KOPT-K1 (cell line): ENCODE measurements at regions not wholly inside any gene's neighbourhood (a gene's known extent, or its start where the extent isn't known, plus 50 kb on each side); places are given as distances from the start of the nearest gene placed in this dataset.

Experiments
- H3K27ac ChIP-seq: fragments of 200-600 bp; sonication (generic); 2 replicates; pipeline ENCODE4 v1.5.1; 2016; ENCODE audit warnings: antibody characterized with exemption, mild to moderate bottlenecking, low read depth, low read length; ENCODE audit not compliant: poor library complexity, severe bottlenecking
- H3K36me3 ChIP-seq: fragments of 200-600 bp; sonication (generic); 2 replicates; pipeline ENCODE4 v1.5.1; 2017; ENCODE audit warnings: antibody characterized with exemption, mild to moderate bottlenecking, low read length, moderate library complexity; ENCODE audit not compliant: insufficient read depth
- H3K9me3 ChIP-seq: fragments of 200-600 bp; sonication (generic); 2 replicates; pipeline ENCODE4 v1.5.1; 2017; ENCODE audit warnings: antibody characterized with exemption, low read length, mild to moderate bottlenecking; ENCODE audit not compliant: insufficient read depth, poor library complexity, severe bottlenecking

DNA sequence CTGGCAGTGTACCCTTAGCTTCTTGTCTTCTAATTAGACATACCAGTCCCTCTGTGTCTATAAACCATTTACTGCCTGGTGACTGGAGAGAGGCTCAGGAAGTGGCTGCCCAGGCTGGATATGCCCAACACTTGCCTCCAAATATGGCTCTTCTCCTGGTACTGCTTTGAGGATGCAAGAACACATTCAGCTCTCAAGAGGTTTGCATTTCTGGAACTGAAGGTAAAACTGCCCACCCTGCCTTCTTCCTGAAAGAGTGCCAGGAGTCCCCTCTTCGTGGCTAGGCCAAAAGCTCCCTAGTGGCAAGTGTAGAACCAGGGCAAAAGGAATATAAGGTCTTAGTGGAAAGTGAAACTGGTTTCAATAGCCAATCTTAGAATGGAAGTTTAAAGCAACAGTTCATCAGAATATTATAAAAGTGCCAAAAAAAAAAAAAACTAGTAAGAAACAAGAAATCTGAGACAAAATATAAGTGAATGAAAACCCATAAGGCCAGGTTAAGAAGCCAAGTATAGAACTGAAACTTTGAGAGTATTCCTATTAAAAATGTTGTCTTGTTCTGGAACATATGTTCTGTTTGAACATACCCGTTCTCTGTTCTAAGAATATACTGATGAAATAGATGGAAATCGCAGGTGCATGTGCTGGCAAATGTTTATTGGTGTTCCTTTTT, 77.2 kb upstream of the CTTNBP2NL start:
- no peaks in the 10 kb centered on the region for H3K9me3 ChIP-seq
- no peaks in the 10 kb centered on the region for H3K36me3 ChIP-seq
- no peak overlapping the region for H3K27ac ChIP-seq

- no peaks in the 10 kb centered on the region for H3K36me3 ChIP-seq
- no peak overlapping the region for H3K27ac ChIP-seq
- H3K9me3 ChIP-seq, result no peaks in the 10 kb centered on the region
These were observed 76.5 kb upstream of the CTTNBP2NL start for GRCh38 chr1:112319371-112320040.

- no peaks in the 10 kb centered on the region for H3K9me3 ChIP-seq
- H3K27ac ChIP-seq, result no peak overlapping the region
- H3K36me3 ChIP-seq, result no peaks in the 10 kb centered on the region
These were observed 76.0 kb upstream of the CTTNBP2NL start for GRCh38 chr1:112320058-112320457.

- Histone ChIP-seq H3K27ac (no peak overlapping the region), H3K36me3 (no peaks in the 10 kb centered on the region), H3K9me3 (no peaks in the 10 kb centered on the region)
These were observed 74.0 kb upstream of the CTTNBP2NL start for GRCh38 chr1:112322018-112322417.

- Histone ChIP-seq H3K27ac (no peak overlapping the region), H3K9me3 (no peaks in the 10 kb centered on the region), H3K36me3 (no peaks in the 10 kb centered on the region)
These were observed 72.9 kb upstream of the CTTNBP2NL start for GRCh38 chr1:112322983-112323678.

DNA sequence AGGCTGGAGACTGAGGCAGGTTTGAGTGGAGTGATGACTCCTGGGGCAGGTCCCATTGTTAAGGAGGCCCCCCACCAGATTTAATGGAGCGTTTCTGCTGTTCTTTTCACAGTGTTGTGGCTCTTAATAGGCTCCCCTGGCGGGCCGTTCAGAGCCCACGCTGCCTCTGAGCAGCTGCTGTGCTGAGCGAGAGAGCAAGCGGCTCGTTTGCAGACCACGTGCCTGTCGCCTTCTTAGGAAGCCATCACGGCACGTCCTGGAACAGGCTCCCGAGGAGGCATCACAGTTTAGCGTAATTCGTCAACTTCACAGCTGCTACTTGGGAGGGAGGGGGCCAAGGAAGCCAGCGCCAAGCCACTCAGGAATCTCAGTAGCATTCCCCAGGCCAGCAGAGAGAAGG, 70.5 kb upstream of the CTTNBP2NL start:
- Histone ChIP-seq H3K9me3 (no peaks in the 10 kb centered on the region), H3K36me3 (no peaks in the 10 kb centered on the region), H3K27ac (no peak overlapping the region)

- Histone ChIP-seq H3K36me3 (no peaks in the 10 kb centered on the region), H3K9me3 (no peaks in the 10 kb centered on the region), H3K27ac (no peak overlapping the region)
These were observed 67.4 kb upstream of the CTTNBP2NL start for GRCh38 chr1:112328600-112328999.

- Histone ChIP-seq H3K9me3 (no peaks in the 10 kb centered on the region), H3K27ac (no peak overlapping the region), H3K36me3 (no peaks in the 10 kb centered on the region)
These were observed 63.6 kb upstream of the CTTNBP2NL start for GRCh38 chr1:112332176-112333150.

GRCh38 chr1:112335351-112335750, 60.7 kb upstream of the CTTNBP2NL start:
- H3K27ac ChIP-seq, result no peak overlapping the region
- no peaks in the 10 kb centered on the region for H3K36me3 ChIP-seq
- no peaks in the 10 kb centered on the region for H3K9me3 ChIP-seq

GRCh38 chr1:112337028-112337531, 58.9 kb upstream of the CTTNBP2NL start:
- H3K36me3 ChIP-seq, result no peaks in the 10 kb centered on the region
- no peaks in the 10 kb centered on the region for H3K9me3 ChIP-seq
- no peak overlapping the region for H3K27ac ChIP-seq

DNA sequence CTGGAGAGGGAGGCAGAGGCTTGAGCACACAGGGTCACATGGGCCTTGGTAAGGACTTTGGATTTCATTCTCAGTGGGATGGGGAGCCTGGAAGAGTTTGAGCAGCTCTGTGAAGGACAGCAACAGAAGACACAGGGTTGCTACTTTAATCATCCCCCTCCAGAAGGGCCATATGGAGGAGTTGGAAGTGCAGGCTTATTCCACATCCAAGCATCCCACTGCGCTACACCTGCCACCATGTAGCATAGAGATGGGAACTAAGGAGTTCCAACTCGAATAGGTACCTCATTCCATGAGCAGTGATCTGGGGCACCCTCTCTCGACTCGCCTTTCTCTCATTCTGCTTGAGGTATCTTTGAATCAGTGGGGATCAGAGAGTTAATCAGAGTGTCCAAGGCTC, 54.0 kb upstream of the CTTNBP2NL start:
- no peak overlapping the region for H3K27ac ChIP-seq
- no peaks in the 10 kb centered on the region for H3K36me3 ChIP-seq
- H3K9me3 ChIP-seq, result no peaks in the 10 kb centered on the region

GRCh38 chr1:112342558-112342957, 53.5 kb upstream of the CTTNBP2NL start:
- no peaks in the 10 kb centered on the region for H3K9me3 ChIP-seq
- no peak overlapping the region for H3K27ac ChIP-seq
- H3K36me3 ChIP-seq, result no peaks in the 10 kb centered on the region

- Histone ChIP-seq H3K9me3 (peaks cover 7% of the 10 kb centered on the region), H3K27ac (peak overlapping the region; percentile 5), H3K36me3 (no peaks in the 10 kb centered on the region)
These were observed 51.1 kb upstream of the CTTNBP2NL start for GRCh38 chr1:112344754-112345423.
